ENCODE measurements at regions not wholly inside any gene's neighbourhood (a gene's known extent, or its start where the extent isn't known, plus 50 kb on each side); places are given as distances from the start of the nearest gene placed in this dataset.

- peaks cover 4 to 11% (median 6%) of the 10 kb centered on the region in 3 donors for H3K27me3 Mint-ChIP-seq (ENCODE audit: low read depth in 3 of 3)
- H3K4me3 Mint-ChIP-seq = no peak overlapping the region
- DNase-seq = no peak
- H3K9me3 Mint-ChIP-seq = no peaks in the 10 kb centered on the region
- H3K36me3 Mint-ChIP-seq = no peaks in the 10 kb centered on the region
- H3K27ac Mint-ChIP-seq = no peak overlapping the region
- H3K4me1 Mint-ChIP-seq = no peaks in the 10 kb centered on the region
Measured at GRCh38 chrX:13110433-13111324, 66.3 kb upstream of the FAM9C start.

- H3K4me3 Mint-ChIP-seq = no peak overlapping the region
- H3K4me1 Mint-ChIP-seq = no peaks in the 10 kb centered on the region
- H3K9me3 Mint-ChIP-seq = no peaks in the 10 kb centered on the region
- no peak for DNase-seq
- no peaks in the 10 kb centered on the region for H3K36me3 Mint-ChIP-seq
- peaks cover 4 to 10% (median 6%) of the 10 kb centered on the region in 3 donors for H3K27me3 Mint-ChIP-seq (ENCODE audit: low read depth in 3 of 3)
- no peak overlapping the region for H3K27ac Mint-ChIP-seq
Measured at GRCh38 chrX:13109817-13110216, 65.4 kb upstream of the FAM9C start.

GRCh38 chrX:13103914-13104274 is 59.5 kb upstream of the FAM9C start:
- Mint-ChIP-seq H3K36me3 (peaks cover 0 to 6% (median 0%) of the 10 kb centered on the region in 3 donors), H3K4me3 (no peak overlapping the region), H3K27me3 (ENCODE audit: low read depth in 3 of 3) (peaks cover 5 to 13% (median 6%) of the 10 kb centered on the region in 3 donors), H3K27ac (no peak overlapping the region), H3K4me1 (peaks cover 22 to 37% of the 10 kb centered on the region in 2 donors), H3K9me3 (peaks cover 0 to 1% (median 0%) of the 10 kb centered on the region in 6 donors)
- no peak for DNase-seq

GRCh38 chrX:13103188-13103913 is 58.9 kb upstream of the FAM9C start:
- peaks cover 0 to 6% (median 0%) of the 10 kb centered on the region in 3 donors for H3K36me3 Mint-ChIP-seq
- no peak for DNase-seq
- peaks cover 0 to 1% (median 0%) of the 10 kb centered on the region in 6 donors for H3K9me3 Mint-ChIP-seq
- no peak overlapping the region for H3K4me3 Mint-ChIP-seq
- H3K27me3 Mint-ChIP-seq (ENCODE audit: low read depth in 3 of 3) = peaks cover 4 to 12% (median 4%) of the 10 kb centered on the region in 3 donors
- H3K27ac Mint-ChIP-seq = peak overlapping the region in 1 of 6 donors; percentile 15
- H3K4me1 Mint-ChIP-seq = peaks cover 22 to 42% of the 10 kb centered on the region in 2 donors

- peaks cover 3 to 12% (median 4%) of the 10 kb centered on the region in 3 donors for H3K27me3 Mint-ChIP-seq (ENCODE audit: low read depth in 3 of 3)
- peaks cover 0 to 1% (median 0%) of the 10 kb centered on the region in 6 donors for H3K9me3 Mint-ChIP-seq
- H3K27ac Mint-ChIP-seq = peak overlapping the region in 2 of 6 donors; percentile 15 to 60
- no peak for DNase-seq
- no peak overlapping the region for H3K4me3 Mint-ChIP-seq
- H3K36me3 Mint-ChIP-seq = peaks cover 0 to 6% (median 0%) of the 10 kb centered on the region in 3 donors
- H3K4me1 Mint-ChIP-seq = peaks cover 22 to 42% of the 10 kb centered on the region in 2 donors
Measured at GRCh38 chrX:13102636-13103035, 58.2 kb upstream of the FAM9C start.

GRCh38 chrX:13101441-13102139 is 57.2 kb upstream of the FAM9C start:
- peak in 2 of 3 donors; percentile 23 to 30 for DNase-seq
- peaks cover 0 to 1% (median 0%) of the 10 kb centered on the region in 6 donors for H3K9me3 Mint-ChIP-seq
- H3K36me3 Mint-ChIP-seq = peaks cover 0 to 6% (median 0%) of the 10 kb centered on the region in 3 donors
- peak overlapping the region; percentile 14 to 89 (median 67) for H3K27ac Mint-ChIP-seq
- peaks cover 24 to 42% of the 10 kb centered on the region in 2 donors for H3K4me1 Mint-ChIP-seq
- H3K4me3 Mint-ChIP-seq = peak overlapping the region in 4 of 5 donors; percentile 22 to 79 (median 48)
- peaks cover 2 to 12% (median 2%) of the 10 kb centered on the region in 3 donors for H3K27me3 Mint-ChIP-seq (ENCODE audit: low read depth in 3 of 3)

GRCh38 chrX:13099121-13099520 is 54.7 kb upstream of the FAM9C start:
- Mint-ChIP-seq H3K27ac (peak overlapping the region in 1 of 6 donors; percentile 3), H3K4me1 (peaks cover 33 to 59% of the 10 kb centered on the region in 2 donors), H3K9me3 (peaks cover 0 to 1% (median 0%) of the 10 kb centered on the region in 6 donors), H3K36me3 (peaks cover 0 to 6% (median 0%) of the 10 kb centered on the region in 3 donors), H3K4me3 (no peak overlapping the region), H3K27me3 (ENCODE audit: low read depth in 3 of 3) (peaks cover 1 to 12% (median 2%) of the 10 kb centered on the region in 3 donors)
- DNase-seq = no peak

GRCh38 chrX:13096728-13097127 is 52.3 kb upstream of the FAM9C start:
- Mint-ChIP-seq H3K4me1 (peaks cover 47 to 71% of the 10 kb centered on the region in 2 donors), H3K27me3 (ENCODE audit: low read depth in 3 of 3) (peaks cover 0 to 7% (median 4%) of the 10 kb centered on the region in 3 donors), H3K4me3 (no peak overlapping the region), H3K27ac (peak overlapping the region in 1 of 6 donors; percentile 14), H3K36me3 (peaks cover 0 to 6% (median 0%) of the 10 kb centered on the region in 3 donors), H3K9me3 (peaks cover 0 to 1% (median 0%) of the 10 kb centered on the region in 6 donors)
- no peak for DNase-seq

- no peak for DNase-seq
- peaks cover 0 to 8% (median 5%) of the 10 kb centered on the region in 3 donors for H3K27me3 Mint-ChIP-seq (ENCODE audit: low read depth in 3 of 3)
- peak overlapping the region in 1 of 5 donors; percentile 19 for H3K4me3 Mint-ChIP-seq
- H3K36me3 Mint-ChIP-seq = no peaks in the 10 kb centered on the region
- H3K27ac Mint-ChIP-seq = peak overlapping the region; percentile 78 to 99 (median 94)
- H3K9me3 Mint-ChIP-seq = no peaks in the 10 kb centered on the region
- peaks cover 56 to 73% of the 10 kb centered on the region in 2 donors for H3K4me1 Mint-ChIP-seq
Measured at GRCh38 chrX:13094828-13095341, 50.5 kb upstream of the FAM9C start.

GRCh38 chrX:13094374-13094773 is 50.0 kb upstream of the FAM9C start:
- H3K36me3 Mint-ChIP-seq = no peaks in the 10 kb centered on the region
- peaks cover 60 to 75% of the 10 kb centered on the region in 2 donors for H3K4me1 Mint-ChIP-seq
- peak overlapping the region in 1 of 5 donors; percentile 78 for H3K4me3 Mint-ChIP-seq
- DNase-seq = no peak
- no peaks in the 10 kb centered on the region for H3K9me3 Mint-ChIP-seq
- peak overlapping the region; percentile 89 to 99 (median 94) for H3K27ac Mint-ChIP-seq
- H3K27me3 Mint-ChIP-seq (ENCODE audit: low read depth in 3 of 3) = peaks cover 0 to 10% (median 1%) of the 10 kb centered on the region in 3 donors
